IMR-90 (cell line): ENCODE measurements at regions not wholly inside any gene's neighbourhood (a gene's known extent, or its start where the extent isn't known, plus 50 kb on each side); places are given as distances from the start of the nearest gene placed in this dataset.

ENCODE experiments used
- ATAC-seq: fragments of 200-7000 bp; cut with Tn5 transposase; 2 replicates; pipeline ENCODE4 v1.9.1; 2020; ENCODE audit warnings: low read depth, mild to moderate bottlenecking, moderate library complexity
- BruUV-seq: library from RNA; stranded (reverse); fragments of 400-500 nt; replicated peaks from 2 replicates; lab custom pipeline; 2021; lab: Mats Ljungman, UMichigan
- CTCF ChIA-PET: fragments of 300-600 bp; formaldehyde crosslinking; extraction: SDS; loops from one replicate; lab custom pipeline; 2021; ENCODE audit warnings: antibody characterized with exemption; lab: Yijun Ruan, JAX
- POLR2A ChIA-PET: fragments of 300-600 bp; sonication (Branson Sonifier 250); formaldehyde crosslinking; loops from one replicate; lab custom pipeline; 2022; ENCODE audit warnings: antibody characterized with exemption; ENCODE audit not compliant: unreplicated experiment; lab: Charles Lee
- DNase-seq: peaks from one replicate; pipeline ENCODE4 v3.0.0; 2013
- H2AFZ ChIP-seq: replicated peaks from 2 replicates; pipeline ENCODE3; 2013; ENCODE audit warnings: low read length, mild to moderate bottlenecking; ENCODE audit not compliant: poor library complexity
- H2AK5ac ChIP-seq: 2 replicates; pipeline ENCODE4 v1.6.1; 2013; ENCODE audit warnings: low read depth, low read length, inconsistent platforms
- H2AK9ac ChIP-seq: replicated peaks from 2 replicates; pipeline ENCODE3; 2013; ENCODE audit warnings: mild to moderate bottlenecking, low read depth, low read length, moderate library complexity; ENCODE audit not compliant: poor library complexity
- H2BK120ac ChIP-seq: 2 replicates; pipeline ENCODE4 v1.6.1; 2013; ENCODE audit warnings: low read depth, low read length, inconsistent platforms
- H2BK15ac ChIP-seq: 3 replicates; pipeline ENCODE4 v1.6.1; 2013; ENCODE audit warnings: low read depth, low read length, inconsistent platforms
- H2BK20ac ChIP-seq: 2 replicates; pipeline ENCODE4 v1.6.1; 2013; ENCODE audit warnings: low read depth, mild to moderate bottlenecking, inconsistent platforms, low read length, moderate library complexity
- H2BK5ac ChIP-seq: 2 replicates; pipeline ENCODE4 v1.6.1; 2013; ENCODE audit warnings: mild to moderate bottlenecking, low read depth, low read length, inconsistent platforms; ENCODE audit not compliant: poor library complexity, severe bottlenecking
- H3K14ac ChIP-seq: replicated peaks from 2 replicates; pipeline ENCODE4 v1.6.1; 2013; ENCODE audit warnings: low read depth, low read length, inconsistent platforms
- H3K18ac ChIP-seq: 2 replicates; pipeline ENCODE4 v1.6.1; 2013; ENCODE audit warnings: low read depth, low read length, control low read depth
- H3K23ac ChIP-seq: 2 replicates; pipeline ENCODE4 v1.6.1; 2013; ENCODE audit warnings: low read depth, low read length, inconsistent platforms
- H3K27ac ChIP-seq: 2 replicates; pipeline ENCODE4 v1.5.1; 2013; ENCODE audit warnings: mild to moderate bottlenecking, control low read depth, low read length; ENCODE audit not compliant: insufficient read depth
- H3K27me3 ChIP-seq: 2 replicates; pipeline ENCODE4 v1.6.1; 2013; ENCODE audit warnings: low read length; ENCODE audit not compliant: control insufficient read depth, insufficient read depth
- H3K36me3 ChIP-seq: 2 replicates; pipeline ENCODE4 v1.6.1; 2013; ENCODE audit warnings: low read length, mixed read lengths; ENCODE audit not compliant: control insufficient read depth, insufficient read depth
- H3K4ac ChIP-seq: 2 replicates; pipeline ENCODE4 v1.6.1; 2013; ENCODE audit warnings: low read depth, low read length, inconsistent platforms
- H3K4me1 ChIP-seq: 2 replicates; pipeline ENCODE4 v1.6.1; 2013; ENCODE audit warnings: low read length, mixed read lengths; ENCODE audit not compliant: control insufficient read depth, insufficient read depth
- H3K4me2 ChIP-seq: 2 replicates; pipeline ENCODE4 v1.6.1; 2013; ENCODE audit warnings: low read depth, mild to moderate bottlenecking, control low read depth, low read length, moderate library complexity
- H3K4me3 ChIP-seq: 2 replicates; pipeline ENCODE4 v1.5.1; 2013; ENCODE audit warnings: low read depth, mild to moderate bottlenecking, control low read depth, low read length, moderate library complexity; ENCODE audit not compliant: insufficient read depth
- H3K56ac ChIP-seq: 2 replicates; pipeline ENCODE4 v1.6.1; 2013; ENCODE audit warnings: low read length, inconsistent platforms; ENCODE audit not compliant: insufficient read depth; ENCODE audit errors: extremely low read depth
- H3K79me1 ChIP-seq, 2 experiments: 2 replicates each; pipeline ENCODE4 v1.6.1; 2013; ENCODE audit warnings: low read length in 2 of 2, inconsistent platforms in 1 of 2, low read depth in 1 of 2
- H3K9ac ChIP-seq: 2 replicates; pipeline ENCODE4 v1.6.1; 2013; ENCODE audit warnings: low read depth, low read length, control low read depth
- H3K9me1 ChIP-seq: 2 replicates; pipeline ENCODE4 v1.6.1; 2013; ENCODE audit warnings: low read length, inconsistent platforms; ENCODE audit not compliant: insufficient read depth
- H3K9me3 ChIP-seq: 2 replicates; pipeline ENCODE4 v1.6.1; 2013; ENCODE audit warnings: low read length; ENCODE audit not compliant: control insufficient read depth, insufficient read depth
- H4K20me1 ChIP-seq: 2 replicates; pipeline ENCODE4 v1.6.1; 2013; ENCODE audit warnings: low read length, inconsistent platforms; ENCODE audit not compliant: insufficient read depth
- H4K5ac ChIP-seq: 2 replicates; pipeline ENCODE4 v1.6.1; 2013; ENCODE audit warnings: mild to moderate bottlenecking, low read depth, low read length, control low read depth
- H4K8ac ChIP-seq, 2 experiments: 2 replicates each; pipeline ENCODE4 v1.6.1; 2013; ENCODE audit warnings: low read depth in 2 of 2, low read length in 2 of 2, control low read depth in 1 of 2, inconsistent platforms in 1 of 2
- H4K91ac ChIP-seq: 2 replicates; pipeline ENCODE4 v1.6.1; 2013; ENCODE audit warnings: low read depth, low read length, inconsistent platforms; ENCODE audit not compliant: insufficient read depth
- MAZ ChIP-seq: IDR thresholded peaks from 2 replicates; pipeline ENCODE4 v1.6.1; 2012; ENCODE audit warnings: low read depth, mild to moderate bottlenecking, low read length, improper control_type of control experiment, moderate library complexity, borderline replicate concordance
- WGBS, 2 experiments: methylation state at CpG; one replicate each; pipeline versions ENCODE4 v1.1.5 to v1.1.7; 2013; ENCODE audit warnings: missing lambda C conversion rate in 2 of 2; ENCODE audit not compliant: insufficient read length in 1 of 2; ENCODE audit errors: extremely low coverage in 2 of 2; 5-methylcytosine and 5-hydroxymethylcytosine counted together
- dilution Hi-C: fragments of 300-500 bp; cut with HindIII; formaldehyde crosslinking; loops from one replicate; pipeline ENCODE4 v1.14.3; 2018; ENCODE audit warnings: low sequenced_read_pairs; ENCODE audit not compliant: unreplicated experiment
- in situ Hi-C: fragments of 300-500 bp; cut with MboI; formaldehyde crosslinking; loops from 3 replicates; pipeline ENCODE4 v1.14.3; 2019; ENCODE audit warnings: low sequenced_read_pairs, inconsistent platforms, mixed read lengths
- intact Hi-C: fragments of 100-400 bp; cut with micrococcal nuclease; formaldehyde crosslinking; loops from 2 replicates; pipeline ENCODE4 v1.10.0; 2022

DNA sequence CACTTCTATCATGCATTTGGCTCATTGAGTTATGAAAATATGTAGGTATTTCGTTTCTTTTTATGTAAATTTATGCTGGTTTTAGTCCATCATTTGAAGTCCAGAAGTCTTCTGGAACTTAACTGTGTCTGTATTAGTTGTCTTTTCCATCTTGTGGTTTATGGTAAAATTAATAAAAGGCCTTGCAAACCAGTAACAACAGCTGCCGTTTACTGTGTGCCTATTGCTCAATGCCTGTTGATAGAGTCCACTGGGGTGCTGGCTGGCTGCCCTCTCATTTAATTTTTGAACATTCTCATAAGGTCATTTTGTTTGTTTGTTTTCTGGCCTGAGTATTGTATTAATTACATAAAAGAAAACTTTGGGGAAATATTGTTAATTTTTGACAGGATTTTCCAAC lies 98.0 kb downstream of the NAA11 start:
- dilution Hi-C loops = no loop called here
- no peak overlapping the region for H3K4me2 ChIP-seq
- no peak overlapping the region for H2BK5ac ChIP-seq
- no peak overlapping the region for H3K9ac ChIP-seq
- ATAC-seq (no peak), DNase-seq (no peak)
- no peak overlapping the region for H2AFZ ChIP-seq
- H2AK5ac ChIP-seq = no peak overlapping the region
- no TSS peak for BruUV-seq
- H2BK120ac ChIP-seq = no peak overlapping the region
- intact Hi-C loops = no loop called here
- no peak overlapping the region for H3K4ac ChIP-seq
- no peaks in the 10 kb centered on the region for H3K27me3 ChIP-seq
- in situ Hi-C loops = no loop called here
- H4K5ac ChIP-seq = no peak overlapping the region
- H2BK15ac ChIP-seq = no peak overlapping the region
- H3K4me3 ChIP-seq = no peak overlapping the region
- no peak for TF ChIP-seq MAZ
- WGBS, 2 experiments = no CpG with 5 or more reads among the region's 2 CpGs
- H4K8ac ChIP-seq = no peak overlapping the region
- no peak overlapping the region for H2AK9ac ChIP-seq
- H3K79me1 ChIP-seq = no peaks in the 10 kb centered on the region
- H3K18ac ChIP-seq = no peak overlapping the region
- ChIA-PET CTCF (no interaction called here), POLR2A (no interaction called here)
- no peaks in the 10 kb centered on the region for H4K20me1 ChIP-seq
- H3K9me3 ChIP-seq = no peaks in the 10 kb centered on the region
- no peaks in the 10 kb centered on the region for H3K4me1 ChIP-seq
- no peaks in the 10 kb centered on the region for H3K36me3 ChIP-seq
- no peak overlapping the region for H3K14ac ChIP-seq
- no peak overlapping the region for H2BK20ac ChIP-seq
- H4K91ac ChIP-seq = no peak overlapping the region
- no peak overlapping the region for H3K23ac ChIP-seq
- no peak overlapping the region for H3K27ac ChIP-seq
- H3K9me1 ChIP-seq = no peaks in the 10 kb centered on the region
- no peak overlapping the region for H3K56ac ChIP-seq
